ENCODE measurements at regions not wholly inside any gene's neighbourhood (a gene's known extent, or its start where the extent isn't known, plus 50 kb on each side); places are given as distances from the start of the nearest gene placed in this dataset.

DNA sequence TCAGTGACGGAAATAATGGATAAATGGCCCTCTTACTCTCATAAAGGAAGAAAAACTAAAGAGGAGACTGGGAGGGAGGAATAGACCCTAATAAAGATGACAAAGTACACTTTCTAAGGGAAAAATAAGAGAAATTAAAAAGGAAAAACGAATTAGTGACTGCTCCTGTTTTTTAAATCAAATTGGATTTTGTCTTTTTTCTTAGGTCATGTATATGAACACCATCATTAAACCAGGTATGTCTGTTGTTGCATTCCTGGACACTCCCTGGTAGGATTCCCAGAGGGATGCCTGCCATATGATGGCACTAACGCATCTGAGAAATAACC, 59.4 kb upstream of the BTN3A2 start:
- TF ChIP-seq, protein P1, sequence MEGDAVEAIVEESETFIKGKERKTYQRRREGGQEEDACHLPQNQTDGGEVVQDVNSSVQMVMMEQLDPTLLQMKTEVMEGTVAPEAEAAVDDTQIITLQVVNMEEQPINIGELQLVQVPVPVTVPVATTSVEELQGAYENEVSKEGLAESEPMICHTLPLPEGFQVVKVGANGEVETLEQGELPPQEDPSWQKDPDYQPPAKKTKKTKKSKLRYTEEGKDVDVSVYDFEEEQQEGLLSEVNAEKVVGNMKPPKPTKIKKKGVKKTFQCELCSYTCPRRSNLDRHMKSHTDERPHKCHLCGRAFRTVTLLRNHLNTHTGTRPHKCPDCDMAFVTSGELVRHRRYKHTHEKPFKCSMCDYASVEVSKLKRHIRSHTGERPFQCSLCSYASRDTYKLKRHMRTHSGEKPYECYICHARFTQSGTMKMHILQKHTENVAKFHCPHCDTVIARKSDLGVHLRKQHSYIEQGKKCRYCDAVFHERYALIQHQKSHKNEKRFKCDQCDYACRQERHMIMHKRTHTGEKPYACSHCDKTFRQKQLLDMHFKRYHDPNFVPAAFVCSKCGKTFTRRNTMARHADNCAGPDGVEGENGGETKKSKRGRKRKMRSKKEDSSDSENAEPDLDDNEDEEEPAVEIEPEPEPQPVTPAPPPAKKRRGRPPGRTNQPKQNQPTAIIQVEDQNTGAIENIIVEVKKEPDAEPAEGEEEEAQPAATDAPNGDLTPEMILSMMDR (IDR thresholded peaks at IDR 0.05; ENCODE audit: poor library complexity, severe bottlenecking): no peak
- TF ChIP-seq EP300 (conservative IDR thresholded peaks at IDR 0.05; ENCODE audit: poor library complexity, severe bottlenecking) (no peak), POLR2AphosphoS5 (IDR thresholded peaks at IDR 0.05) (no peak), EZH2 (IDR thresholded peaks at IDR 0.05; ENCODE audit: borderline replicate concordance, insufficient read depth, low read length, poor library complexity, severe bottlenecking) (no peak), MXI1 (conservative IDR thresholded peaks at IDR 0.05; ENCODE audit: poor library complexity, severe bottlenecking) (no peak)
- TF ChIP-seq, protein P2, sequence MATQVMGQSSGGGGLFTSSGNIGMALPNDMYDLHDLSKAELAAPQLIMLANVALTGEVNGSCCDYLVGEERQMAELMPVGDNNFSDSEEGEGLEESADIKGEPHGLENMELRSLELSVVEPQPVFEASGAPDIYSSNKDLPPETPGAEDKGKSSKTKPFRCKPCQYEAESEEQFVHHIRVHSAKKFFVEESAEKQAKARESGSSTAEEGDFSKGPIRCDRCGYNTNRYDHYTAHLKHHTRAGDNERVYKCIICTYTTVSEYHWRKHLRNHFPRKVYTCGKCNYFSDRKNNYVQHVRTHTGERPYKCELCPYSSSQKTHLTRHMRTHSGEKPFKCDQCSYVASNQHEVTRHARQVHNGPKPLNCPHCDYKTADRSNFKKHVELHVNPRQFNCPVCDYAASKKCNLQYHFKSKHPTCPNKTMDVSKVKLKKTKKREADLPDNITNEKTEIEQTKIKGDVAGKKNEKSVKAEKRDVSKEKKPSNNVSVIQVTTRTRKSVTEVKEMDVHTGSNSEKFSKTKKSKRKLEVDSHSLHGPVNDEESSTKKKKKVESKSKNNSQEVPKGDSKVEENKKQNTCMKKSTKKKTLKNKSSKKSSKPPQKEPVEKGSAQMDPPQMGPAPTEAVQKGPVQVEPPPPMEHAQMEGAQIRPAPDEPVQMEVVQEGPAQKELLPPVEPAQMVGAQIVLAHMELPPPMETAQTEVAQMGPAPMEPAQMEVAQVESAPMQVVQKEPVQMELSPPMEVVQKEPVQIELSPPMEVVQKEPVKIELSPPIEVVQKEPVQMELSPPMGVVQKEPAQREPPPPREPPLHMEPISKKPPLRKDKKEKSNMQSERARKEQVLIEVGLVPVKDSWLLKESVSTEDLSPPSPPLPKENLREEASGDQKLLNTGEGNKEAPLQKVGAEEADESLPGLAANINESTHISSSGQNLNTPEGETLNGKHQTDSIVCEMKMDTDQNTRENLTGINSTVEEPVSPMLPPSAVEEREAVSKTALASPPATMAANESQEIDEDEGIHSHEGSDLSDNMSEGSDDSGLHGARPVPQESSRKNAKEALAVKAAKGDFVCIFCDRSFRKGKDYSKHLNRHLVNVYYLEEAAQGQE (IDR thresholded peaks at IDR 0.05; ENCODE audit: borderline replicate concordance): no peak
